Endothelial cell of umbilical vein (primary cell): ENCODE measurements at regions not wholly inside any gene's neighbourhood (a gene's known extent, or its start where the extent isn't known, plus 50 kb on each side); places are given as distances from the start of the nearest gene placed in this dataset.

Source experiments
- POLR2A ChIP-seq: IDR thresholded peaks from 2 replicates; pipeline ENCODE4 v1.6.1; 2012; ENCODE audit warnings: low read depth, mild to moderate bottlenecking, control low read depth, low read length
- TF ChIP-seq, protein P1 (sequence below), 2 donors: IDR thresholded peaks; 1 replicate in 1 of 2; 2 replicates in 1 of 2; pipeline ENCODE4 v1.5.1; 2011; ENCODE audit warnings: low read length in 2 of 2, mild to moderate bottlenecking in 2 of 2, moderate library complexity in 2 of 2, control low read depth in 1 of 2, inconsistent platforms in 1 of 2, low read depth in 1 of 2; ENCODE audit not compliant: insufficient read depth in 1 of 2; ENCODE audit errors: extremely low read depth in 1 of 2

DNA sequence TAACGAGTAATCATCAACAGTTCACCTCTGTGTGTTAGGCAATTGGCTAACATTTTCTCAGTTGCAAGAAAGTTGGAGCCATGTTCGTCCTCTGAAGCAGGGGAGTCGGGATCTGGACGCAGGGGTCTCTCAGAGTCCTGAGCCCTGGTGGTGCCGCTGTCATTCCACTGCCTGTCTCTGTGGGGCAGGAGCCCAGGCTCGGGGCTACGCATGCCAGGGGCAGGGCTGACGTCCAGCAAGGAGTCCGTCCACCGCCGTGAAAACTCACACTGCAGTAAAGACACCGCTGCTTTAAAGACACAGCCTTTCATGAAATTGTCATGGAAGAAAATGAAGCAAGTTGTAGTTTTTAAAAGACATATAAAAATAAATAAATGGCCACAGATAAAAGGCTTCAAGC is 571.1 kb upstream of the SOX11 start:
- TF ChIP-seq, protein P1, sequence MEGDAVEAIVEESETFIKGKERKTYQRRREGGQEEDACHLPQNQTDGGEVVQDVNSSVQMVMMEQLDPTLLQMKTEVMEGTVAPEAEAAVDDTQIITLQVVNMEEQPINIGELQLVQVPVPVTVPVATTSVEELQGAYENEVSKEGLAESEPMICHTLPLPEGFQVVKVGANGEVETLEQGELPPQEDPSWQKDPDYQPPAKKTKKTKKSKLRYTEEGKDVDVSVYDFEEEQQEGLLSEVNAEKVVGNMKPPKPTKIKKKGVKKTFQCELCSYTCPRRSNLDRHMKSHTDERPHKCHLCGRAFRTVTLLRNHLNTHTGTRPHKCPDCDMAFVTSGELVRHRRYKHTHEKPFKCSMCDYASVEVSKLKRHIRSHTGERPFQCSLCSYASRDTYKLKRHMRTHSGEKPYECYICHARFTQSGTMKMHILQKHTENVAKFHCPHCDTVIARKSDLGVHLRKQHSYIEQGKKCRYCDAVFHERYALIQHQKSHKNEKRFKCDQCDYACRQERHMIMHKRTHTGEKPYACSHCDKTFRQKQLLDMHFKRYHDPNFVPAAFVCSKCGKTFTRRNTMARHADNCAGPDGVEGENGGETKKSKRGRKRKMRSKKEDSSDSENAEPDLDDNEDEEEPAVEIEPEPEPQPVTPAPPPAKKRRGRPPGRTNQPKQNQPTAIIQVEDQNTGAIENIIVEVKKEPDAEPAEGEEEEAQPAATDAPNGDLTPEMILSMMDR (IDR thresholded peaks at IDR 0.05; ENCODE audit: extremely low read depth in 1 of 2, insufficient read depth in 1 of 2, low read depth in 1 of 2, low read length in 2 of 2): no peak
- TF ChIP-seq POLR2A: no peak
